Posterior vena cava (tissue), 2 donors: ENCODE measurements at regions not wholly inside any gene's neighbourhood (a gene's known extent, or its start where the extent isn't known, plus 50 kb on each side); places are given as distances from the start of the nearest gene placed in this dataset.
A peak's percentile ranks its signal among the peaks of the same experiment; 100 is the strongest.

Source experiments
- DNase-seq: peaks from one replicate; pipeline ENCODE4 v3.0.0-alpha.2; 2020; ENCODE audit warnings: low spot score
- intact Hi-C, 2 donors: fragments of 100-400 bp; cut with DNase I; formaldehyde crosslinking; loops; one replicate each; pipeline versions ENCODE4 v1.14.1 to v1.14.2; 2022 to 2023
- donor health status: DM: yes; HTN: yes; CAD: no.
- donor health status: DM: yes; HTN: yes; CAD: no.

GRCh38 chr5:133884569-133885311 lies 83.7 kb downstream of the C5orf15 start:
- DNase-seq = peak; percentile 58
- intact Hi-C loops = no loop called here

GRCh38 chr5:133883916-133884315 lies 84.5 kb downstream of the C5orf15 start:
- peak; percentile 61 for DNase-seq
- intact Hi-C loops = no loop called here

GRCh38 chr5:133882846-133883245 lies 85.6 kb downstream of the C5orf15 start:
- intact Hi-C loops = no loop called here
- no peak for DNase-seq

GRCh38 chr5:133882389-133882695 lies 86.1 kb downstream of the C5orf15 start:
- DNase-seq = peak; percentile 41
- intact Hi-C loops = no loop called here

GRCh38 chr5:133881576-133882388 lies 86.6 kb downstream of the C5orf15 start:
- intact Hi-C loops = no loop called here
- peak; percentile 76 for DNase-seq

GRCh38 chr5:133878236-133878555 lies 90.2 kb downstream of the C5orf15 start:
- intact Hi-C loops = no loop called here
- no peak for DNase-seq

GRCh38 chr5:133877351-133878235 lies 90.8 kb downstream of the C5orf15 start:
- peak; percentile 61 for DNase-seq
- intact Hi-C loops = no loop called here

- peak; percentile 36 for DNase-seq
- intact Hi-C loops = no loop called here
Observed at GRCh38 chr5:133876266-133876665, 92.2 kb downstream of the C5orf15 start.

GRCh38 chr5:133875179-133875578 lies 93.2 kb downstream of the C5orf15 start:
- no peak for DNase-seq
- intact Hi-C loops = no loop called here

- DNase-seq = peak; percentile 23
- intact Hi-C loops = loop anchor here in 1 of 2 donors (5.0 kb wide), 1 partner anchor 71 kb away; no protein-coding TSS in a partner anchor
Observed at GRCh38 chr5:133873449-133873848, 95.0 kb downstream of the C5orf15 start.

- intact Hi-C loops = loop anchor here in 1 of 2 donors (5.0 kb wide), 1 partner anchor 68 kb away; no protein-coding TSS in a partner anchor
- peak; percentile 32 for DNase-seq
Observed at GRCh38 chr5:133870661-133871060, 97.8 kb downstream of the C5orf15 start.

- intact Hi-C loops = loop anchor here (5.0 to 10.0 kb wide), 3 partner anchors 67 to 757 kb away; no protein-coding TSS in a partner anchor
- peak; percentile 79 for DNase-seq
Observed at GRCh38 chr5:133869519-133870335, 98.7 kb downstream of the C5orf15 start.

GRCh38 chr5:133868946-133869518 lies 99.4 kb downstream of the C5orf15 start:
- DNase-seq = peak; percentile 93
- intact Hi-C loops = loop anchor here (5.0 to 10.0 kb wide), 2 partner anchors 434 to 757 kb away; no protein-coding TSS in a partner anchor

GRCh38 chr5:133867851-133868545 lies 100.4 kb downstream of the C5orf15 start:
- DNase-seq = peak; percentile 74
- intact Hi-C loops = loop anchor here (5.0 to 10.0 kb wide), 2 partner anchors 433 to 756 kb away; no protein-coding TSS in a partner anchor

GRCh38 chr5:133867341-133867740 lies 101.1 kb downstream of the C5orf15 start:
- intact Hi-C loops = loop anchor here (5.0 to 10.0 kb wide), 2 partner anchors 433 to 755 kb away; no protein-coding TSS in a partner anchor
- DNase-seq = no peak

- DNase-seq = no peak
- intact Hi-C loops = loop anchor here (5.0 to 10.0 kb wide), 2 partner anchors 432 to 755 kb away; no protein-coding TSS in a partner anchor
Observed at GRCh38 chr5:133866903-133867245, 101.6 kb downstream of the C5orf15 start.

- intact Hi-C loops = loop anchor here (5.0 to 10.0 kb wide), 2 partner anchors 432 to 754 kb away; no protein-coding TSS in a partner anchor
- DNase-seq = peak; percentile 73
Observed at GRCh38 chr5:133866160-133866902, 102.1 kb downstream of the C5orf15 start.
